ENCODE measurements at regions not wholly inside any gene's neighbourhood (a gene's known extent, or its start where the extent isn't known, plus 50 kb on each side); places are given as distances from the start of the nearest gene placed in this dataset.

GRCh38 chr20:40336533-40336932, 352.5 kb downstream of the MAFB start:
- Histone ChIP-seq H3K27me3 (peaks cover 0 to 13% (median 4%) of the 10 kb centered on the region in 7 donors), H3K36me3 (no peaks in the 10 kb centered on the region), H3K4me3 (no peak overlapping the region), H3K9me3 (no peaks in the 10 kb centered on the region), H3K4me1 (peaks cover 0 to 12% (median 0%) of the 10 kb centered on the region in 9 donors), H3K27ac (no peak overlapping the region)
- intact Hi-C loops (cut with DNase I) = no loop called here
- WGBS, 2 donors = 71 to 73% methylated on average over 1 of the region's 1 CpG
- TF ChIP-seq CTCF (IDR thresholded peaks at IDR 0.05) = no peak
- DNase-seq (no peak), ATAC-seq (no peak)

- H3K4me1 ChIP-seq = peaks cover 0 to 12% (median 0%) of the 10 kb centered on the region in 9 donors
- no peak for TF ChIP-seq CTCF (IDR thresholded peaks at IDR 0.05)
- H3K9me3 ChIP-seq = no peaks in the 10 kb centered on the region
- no peak for ATAC-seq
- 52 to 54% methylated on average over 3 of the region's 3 CpGs for WGBS, 2 donors
- DNase-seq = no peak
- no peak overlapping the region for H3K27ac ChIP-seq
- intact Hi-C loops (cut with DNase I) = no loop called here
- no peaks in the 10 kb centered on the region for H3K36me3 ChIP-seq
- peaks cover 0 to 13% (median 4%) of the 10 kb centered on the region in 7 donors for H3K27me3 ChIP-seq
- H3K4me3 ChIP-seq = no peak overlapping the region
These were observed 353.1 kb downstream of the MAFB start for GRCh38 chr20:40335901-40336351.

DNA sequence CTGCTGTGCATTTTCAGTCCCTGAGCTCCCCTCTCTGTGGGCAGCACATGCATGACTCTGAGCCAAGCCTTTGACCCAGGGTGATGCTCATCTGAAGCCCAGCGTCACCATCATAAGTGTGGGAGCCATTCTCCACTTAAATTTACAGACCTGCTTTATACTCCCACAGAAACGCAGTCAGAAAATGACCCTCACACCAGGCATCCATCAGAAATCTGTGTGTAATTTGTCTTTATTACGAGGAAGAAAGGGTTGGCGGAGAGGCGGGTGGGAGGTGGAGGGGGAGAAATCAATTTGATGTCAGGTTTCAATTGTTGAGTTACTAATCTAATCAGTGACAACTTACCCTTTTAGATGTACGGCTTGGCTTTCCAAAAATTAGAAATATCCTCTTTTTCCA, 353.6 kb downstream of the MAFB start:
- no peak for DNase-seq
- no peak for TF ChIP-seq CTCF (IDR thresholded peaks at IDR 0.05)
- 81 to 84% methylated on average over 6 of the region's 6 CpGs for WGBS, 2 donors
- Histone ChIP-seq H3K4me1 (peaks cover 0 to 12% (median 0%) of the 10 kb centered on the region in 9 donors), H3K36me3 (no peaks in the 10 kb centered on the region), H3K27ac (no peak overlapping the region), H3K27me3 (peaks cover 0 to 13% (median 4%) of the 10 kb centered on the region in 7 donors), H3K4me3 (no peak overlapping the region), H3K9me3 (no peaks in the 10 kb centered on the region)
- intact Hi-C loops (cut with DNase I) = no loop called here
- no peak for ATAC-seq

- Histone ChIP-seq H3K27ac (no peak overlapping the region), H3K4me3 (no peak overlapping the region), H3K9me3 (no peaks in the 10 kb centered on the region), H3K27me3 (peaks cover 0 to 13% (median 4%) of the 10 kb centered on the region in 7 donors), H3K4me1 (peaks cover 0 to 5% (median 0%) of the 10 kb centered on the region in 9 donors), H3K36me3 (no peaks in the 10 kb centered on the region)
- 89 to 94% methylated on average over 2 of the region's 2 CpGs for WGBS, 2 donors
- ATAC-seq = no peak
- no peak for DNase-seq
- no peak for TF ChIP-seq CTCF (IDR thresholded peaks at IDR 0.05)
- intact Hi-C loops (cut with DNase I) = no loop called here
These were observed 355.4 kb downstream of the MAFB start for GRCh38 chr20:40333591-40333990.
